ENCODE measurements at regions not wholly inside any gene's neighbourhood (a gene's known extent, or its start where the extent isn't known, plus 50 kb on each side); places are given as distances from the start of the nearest gene placed in this dataset.

DNA sequence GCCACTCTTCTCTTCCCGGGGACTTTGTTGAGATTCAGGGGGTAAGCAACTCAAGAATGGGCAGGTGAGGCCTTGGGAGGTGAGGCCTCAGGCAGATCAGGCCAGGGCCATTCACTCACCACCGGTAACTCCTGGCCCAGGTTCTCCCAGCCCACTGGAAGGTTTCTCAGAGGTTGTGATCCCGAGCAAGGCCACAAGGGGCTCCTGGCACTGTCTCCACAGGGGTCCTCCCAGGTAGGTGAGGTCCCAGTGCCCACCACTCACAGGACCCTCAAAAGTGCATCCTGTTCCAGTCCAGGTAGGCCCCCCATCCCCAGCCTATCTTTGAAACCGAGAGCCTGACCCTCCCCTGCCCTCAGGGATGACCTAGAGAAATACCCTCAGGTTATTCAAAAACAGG lies 236.1 kb downstream of the BUB3 start (continued):
- TF ChIP-seq, protein P1, sequence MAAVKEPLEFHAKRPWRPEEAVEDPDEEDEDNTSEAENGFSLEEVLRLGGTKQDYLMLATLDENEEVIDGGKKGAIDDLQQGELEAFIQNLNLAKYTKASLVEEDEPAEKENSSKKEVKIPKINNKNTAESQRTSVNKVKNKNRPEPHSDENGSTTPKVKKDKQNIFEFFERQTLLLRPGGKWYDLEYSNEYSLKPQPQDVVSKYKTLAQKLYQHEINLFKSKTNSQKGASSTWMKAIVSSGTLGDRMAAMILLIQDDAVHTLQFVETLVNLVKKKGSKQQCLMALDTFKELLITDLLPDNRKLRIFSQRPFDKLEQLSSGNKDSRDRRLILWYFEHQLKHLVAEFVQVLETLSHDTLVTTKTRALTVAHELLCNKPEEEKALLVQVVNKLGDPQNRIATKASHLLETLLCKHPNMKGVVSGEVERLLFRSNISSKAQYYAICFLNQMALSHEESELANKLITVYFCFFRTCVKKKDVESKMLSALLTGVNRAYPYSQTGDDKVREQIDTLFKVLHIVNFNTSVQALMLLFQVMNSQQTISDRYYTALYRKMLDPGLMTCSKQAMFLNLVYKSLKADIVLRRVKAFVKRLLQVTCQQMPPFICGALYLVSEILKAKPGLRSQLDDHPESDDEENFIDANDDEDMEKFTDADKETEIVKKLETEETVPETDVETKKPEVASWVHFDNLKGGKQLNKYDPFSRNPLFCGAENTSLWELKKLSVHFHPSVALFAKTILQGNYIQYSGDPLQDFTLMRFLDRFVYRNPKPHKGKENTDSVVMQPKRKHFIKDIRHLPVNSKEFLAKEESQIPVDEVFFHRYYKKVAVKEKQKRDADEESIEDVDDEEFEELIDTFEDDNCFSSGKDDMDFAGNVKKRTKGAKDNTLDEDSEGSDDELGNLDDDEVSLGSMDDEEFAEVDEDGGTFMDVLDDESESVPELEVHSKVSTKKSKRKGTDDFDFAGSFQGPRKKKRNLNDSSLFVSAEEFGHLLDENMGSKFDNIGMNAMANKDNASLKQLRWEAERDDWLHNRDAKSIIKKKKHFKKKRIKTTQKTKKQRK (IDR thresholded peaks at IDR 0.05; ENCODE audit: borderline replicate concordance, low read depth, low read length) = no peak
- TF ChIP-seq, protein P2, sequence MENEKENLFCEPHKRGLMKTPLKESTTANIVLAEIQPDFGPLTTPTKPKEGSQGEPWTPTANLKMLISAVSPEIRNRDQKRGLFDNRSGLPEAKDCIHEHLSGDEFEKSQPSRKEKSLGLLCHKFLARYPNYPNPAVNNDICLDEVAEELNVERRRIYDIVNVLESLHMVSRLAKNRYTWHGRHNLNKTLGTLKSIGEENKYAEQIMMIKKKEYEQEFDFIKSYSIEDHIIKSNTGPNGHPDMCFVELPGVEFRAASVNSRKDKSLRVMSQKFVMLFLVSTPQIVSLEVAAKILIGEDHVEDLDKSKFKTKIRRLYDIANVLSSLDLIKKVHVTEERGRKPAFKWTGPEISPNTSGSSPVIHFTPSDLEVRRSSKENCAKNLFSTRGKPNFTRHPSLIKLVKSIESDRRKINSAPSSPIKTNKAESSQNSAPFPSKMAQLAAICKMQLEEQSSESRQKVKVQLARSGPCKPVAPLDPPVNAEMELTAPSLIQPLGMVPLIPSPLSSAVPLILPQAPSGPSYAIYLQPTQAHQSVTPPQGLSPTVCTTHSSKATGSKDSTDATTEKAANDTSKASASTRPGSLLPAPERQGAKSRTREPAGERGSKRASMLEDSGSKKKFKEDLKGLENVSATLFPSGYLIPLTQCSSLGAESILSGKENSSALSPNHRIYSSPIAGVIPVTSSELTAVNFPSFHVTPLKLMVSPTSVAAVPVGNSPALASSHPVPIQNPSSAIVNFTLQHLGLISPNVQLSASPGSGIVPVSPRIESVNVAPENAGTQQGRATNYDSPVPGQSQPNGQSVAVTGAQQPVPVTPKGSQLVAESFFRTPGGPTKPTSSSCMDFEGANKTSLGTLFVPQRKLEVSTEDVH (IDR thresholded peaks at IDR 0.05; ENCODE audit: low read depth, partially characterized antibody) = no peak

DNA sequence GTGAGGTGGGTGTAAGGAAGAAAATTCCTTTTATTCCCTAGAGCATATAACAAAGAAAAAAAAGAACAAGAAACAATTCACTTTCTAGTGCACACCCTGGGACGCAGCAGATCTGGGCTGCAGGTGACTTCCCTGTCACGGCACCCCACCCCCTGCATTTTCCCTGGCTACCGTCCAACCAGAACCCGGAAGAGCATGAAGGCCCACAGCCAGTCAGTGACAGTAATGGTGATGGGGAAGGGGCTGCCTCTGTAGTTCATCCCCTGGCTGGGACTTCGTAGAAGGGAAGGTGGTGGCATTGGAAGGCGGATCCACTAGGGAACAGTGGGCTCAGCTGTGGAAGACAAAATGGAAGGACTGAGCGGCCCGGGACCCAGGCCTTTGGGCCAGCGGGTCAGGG lies 236.7 kb downstream of the BUB3 start:
- H3K4me2 ChIP-seq (ENCODE audit: insufficient read depth, low read length) = no peak overlapping the region
- FAIRE-seq = no peak
- no peaks in the 10 kb centered on the region for H3K79me2 ChIP-seq (ENCODE audit: control insufficient read depth, insufficient read depth, low read length)
- no peaks in the 10 kb centered on the region for H4K20me1 ChIP-seq (replicated peaks; ENCODE audit: control insufficient read depth, insufficient read depth, low read length)
- 1% methylated on average over 9 of the region's 9 CpGs for WGBS (ENCODE audit: insufficient coverage, low coverage, missing lambda C conversion rate)
- ChIA-PET CTCF (ENCODE audit: low intra/inter-chr PET ratio) (no interaction called here), POLR2A (no interaction called here)
- H3K9me1 ChIP-seq (ENCODE audit: control insufficient read depth, insufficient read depth, low read length) = no peaks in the 10 kb centered on the region
- no peak overlapping the region for H2AFZ ChIP-seq (ENCODE audit: low read depth, low read length)
- BruUV-seq (replicated peaks) = no TSS peak
- H3K36me3 ChIP-seq (ENCODE audit: control insufficient read depth, insufficient read depth, low read length) = no peaks in the 10 kb centered on the region
- H3K4me3 ChIP-seq = no peak overlapping the region
- no peak overlapping the region for H3K9ac ChIP-seq (ENCODE audit: insufficient read depth in 1 of 2, low read depth in 2 of 2, low read length in 2 of 2)
- no peaks in the 10 kb centered on the region for H3K4me1 ChIP-seq (replicated peaks in 1 of 2; ENCODE audit: control insufficient read depth in 2 of 2, insufficient read depth in 2 of 2, low read length in 2 of 2)
- ATAC-seq = no peak
- no peak for DNase-seq (ENCODE audit: extremely low read depth in 1 of 4, low spot score in 3 of 4)
- no peaks in the 10 kb centered on the region for H3K9me3 ChIP-seq (replicated peaks; ENCODE audit: control insufficient read depth, insufficient read depth, low read depth, low read length)
- in situ Hi-C loops (cut with MboI) (no loop called here), intact Hi-C loops (cut with micrococcal nuclease) (no loop called here)
- no peak overlapping the region for H3K27ac ChIP-seq (ENCODE audit: extremely low read depth, low read depth, low read length)
- no peaks in the 10 kb centered on the region for H3K27me3 ChIP-seq (ENCODE audit: control insufficient read depth in 2 of 2, insufficient read depth in 2 of 2, low read length in 2 of 2)
- TF ChIP-seq, protein P3, sequence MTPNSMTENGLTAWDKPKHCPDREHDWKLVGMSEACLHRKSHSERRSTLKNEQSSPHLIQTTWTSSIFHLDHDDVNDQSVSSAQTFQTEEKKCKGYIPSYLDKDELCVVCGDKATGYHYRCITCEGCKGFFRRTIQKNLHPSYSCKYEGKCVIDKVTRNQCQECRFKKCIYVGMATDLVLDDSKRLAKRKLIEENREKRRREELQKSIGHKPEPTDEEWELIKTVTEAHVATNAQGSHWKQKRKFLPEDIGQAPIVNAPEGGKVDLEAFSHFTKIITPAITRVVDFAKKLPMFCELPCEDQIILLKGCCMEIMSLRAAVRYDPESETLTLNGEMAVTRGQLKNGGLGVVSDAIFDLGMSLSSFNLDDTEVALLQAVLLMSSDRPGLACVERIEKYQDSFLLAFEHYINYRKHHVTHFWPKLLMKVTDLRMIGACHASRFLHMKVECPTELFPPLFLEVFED (CRISPR knock-in tag; conservative IDR thresholded peaks at IDR 0.05) = no peak
- TF ChIP-seq, protein P4, sequence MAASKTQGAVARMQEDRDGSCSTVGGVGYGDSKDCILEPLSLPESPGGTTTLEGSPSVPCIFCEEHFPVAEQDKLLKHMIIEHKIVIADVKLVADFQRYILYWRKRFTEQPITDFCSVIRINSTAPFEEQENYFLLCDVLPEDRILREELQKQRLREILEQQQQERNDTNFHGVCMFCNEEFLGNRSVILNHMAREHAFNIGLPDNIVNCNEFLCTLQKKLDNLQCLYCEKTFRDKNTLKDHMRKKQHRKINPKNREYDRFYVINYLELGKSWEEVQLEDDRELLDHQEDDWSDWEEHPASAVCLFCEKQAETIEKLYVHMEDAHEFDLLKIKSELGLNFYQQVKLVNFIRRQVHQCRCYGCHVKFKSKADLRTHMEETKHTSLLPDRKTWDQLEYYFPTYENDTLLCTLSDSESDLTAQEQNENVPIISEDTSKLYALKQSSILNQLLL (CRISPR knock-in tag; IDR thresholded peaks at IDR 0.05; ENCODE audit: borderline replicate concordance) = no peak
- no peak for TF ChIP-seq ZNF717 (CRISPR knock-in tag; IDR thresholded peaks at IDR 0.05)
- TF ChIP-seq ZNF224 (CRISPR knock-in tag; IDR thresholded peaks at IDR 0.05) = no peak
- TF ChIP-seq MYC (IDR thresholded peaks at IDR 0.05; ENCODE audit: low read depth, low read length) = no peak
- no peak for TF ChIP-seq MYC (CRISPR knock-in tag; IDR thresholded peaks at IDR 0.05; ENCODE audit: borderline replicate concordance, low read depth)
- TF ChIP-seq ZNF133 (CRISPR knock-in tag; IDR thresholded peaks at IDR 0.05) = no peak
- TF ChIP-seq SP1 (CRISPR knock-in tag; IDR thresholded peaks at IDR 0.05) = no peak
